ENCODE measurements at regions not wholly inside any gene's neighbourhood (a gene's known extent, or its start where the extent isn't known, plus 50 kb on each side); places are given as distances from the start of the nearest gene placed in this dataset.

DNA sequence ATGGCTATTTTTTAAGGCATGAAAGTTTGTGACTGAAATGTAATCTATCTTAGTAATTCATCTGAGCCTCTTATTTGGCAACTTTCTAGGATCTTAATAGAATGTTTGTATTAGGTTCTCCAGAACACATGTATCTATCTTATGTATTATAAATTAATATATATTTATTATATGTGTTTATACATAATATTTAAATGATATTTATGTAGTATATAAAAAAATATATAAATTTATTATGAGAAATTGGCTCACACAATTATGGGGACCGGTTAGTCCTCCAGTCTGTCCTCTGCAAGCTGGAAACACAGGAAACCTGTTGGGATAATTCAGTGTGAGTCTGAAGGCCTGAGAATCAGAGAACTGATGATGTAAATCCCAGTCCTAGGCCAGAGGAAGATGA is 155.7 kb downstream of the AMY1C start:
- WGBS: 79% methylated on average over 1 of the region's 1 CpG
- TF ChIP-seq TAF1 (conservative IDR thresholded peaks at IDR 0.05) (no peak), HNF4G (IDR thresholded peaks at IDR 0.05) (no peak)

DNA sequence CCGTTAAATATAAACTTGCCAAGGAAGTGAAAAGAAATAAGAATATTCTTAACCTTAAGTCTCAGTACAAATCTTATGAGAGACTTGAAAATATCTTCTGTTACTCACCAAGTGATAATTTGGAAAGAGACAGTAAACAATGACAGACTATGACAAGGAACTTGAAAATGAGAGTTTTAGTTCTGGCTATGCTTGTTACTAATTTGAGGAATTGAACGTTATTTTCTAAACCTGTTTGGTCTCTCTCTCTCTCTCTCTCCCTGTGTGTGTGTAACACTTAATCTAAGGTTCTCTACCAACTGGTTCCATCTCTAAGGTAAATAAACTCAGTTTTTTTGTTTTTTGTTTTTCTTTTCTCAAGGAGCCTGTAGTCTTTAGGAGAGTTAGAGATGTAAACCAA is 161.8 kb downstream of the AMY1C start:
- no peak overlapping the region for H3K9ac ChIP-seq (ENCODE audit: low read depth in 1 of 2, low read length in 2 of 2)
- 67% methylated on average over 2 of the region's 2 CpGs for WGBS
- no peaks in the 10 kb centered on the region for H3K36me3 ChIP-seq (ENCODE audit: control insufficient read depth in 4 of 4, insufficient read depth in 3 of 4, low read depth in 1 of 4, low read length in 3 of 4)
- no peak overlapping the region for H3K27ac ChIP-seq (ENCODE audit: low read depth in 1 of 2, low read length in 2 of 2)
- DNase-seq (ENCODE audit: low spot score): no peak
- no peaks in the 10 kb centered on the region for H3K9me3 ChIP-seq (ENCODE audit: control insufficient read depth in 4 of 4, low read length in 3 of 4)
- no peak for TF ChIP-seq GABPA (IDR thresholded peaks at IDR 0.05 in 1 of 2, conservative IDR thresholded peaks at IDR 0.05 in 1 of 2)
- TF ChIP-seq, protein P1, sequence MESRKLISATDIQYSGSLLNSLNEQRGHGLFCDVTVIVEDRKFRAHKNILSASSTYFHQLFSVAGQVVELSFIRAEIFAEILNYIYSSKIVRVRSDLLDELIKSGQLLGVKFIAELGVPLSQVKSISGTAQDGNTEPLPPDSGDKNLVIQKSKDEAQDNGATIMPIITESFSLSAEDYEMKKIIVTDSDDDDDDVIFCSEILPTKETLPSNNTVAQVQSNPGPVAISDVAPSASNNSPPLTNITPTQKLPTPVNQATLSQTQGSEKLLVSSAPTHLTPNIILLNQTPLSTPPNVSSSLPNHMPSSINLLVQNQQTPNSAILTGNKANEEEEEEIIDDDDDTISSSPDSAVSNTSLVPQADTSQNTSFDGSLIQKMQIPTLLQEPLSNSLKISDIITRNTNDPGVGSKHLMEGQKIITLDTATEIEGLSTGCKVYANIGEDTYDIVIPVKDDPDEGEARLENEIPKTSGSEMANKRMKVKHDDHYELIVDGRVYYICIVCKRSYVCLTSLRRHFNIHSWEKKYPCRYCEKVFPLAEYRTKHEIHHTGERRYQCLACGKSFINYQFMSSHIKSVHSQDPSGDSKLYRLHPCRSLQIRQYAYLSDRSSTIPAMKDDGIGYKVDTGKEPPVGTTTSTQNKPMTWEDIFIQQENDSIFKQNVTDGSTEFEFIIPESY (IDR thresholded peaks at IDR 0.05): no peak
- no peak for TF ChIP-seq NR2F2 (IDR thresholded peaks at IDR 0.05)
- TF ChIP-seq EGR1 (IDR thresholded peaks at IDR 0.05; ENCODE audit: low read depth in 2 of 2): no peak
- no peak for TF ChIP-seq YY1 (IDR thresholded peaks at IDR 0.05)
- no peak for TF ChIP-seq JUND (IDR thresholded peaks at IDR 0.05)
- no peak for TF ChIP-seq SP1 (IDR thresholded peaks at IDR 0.05)
- TF ChIP-seq FOXA1 (IDR thresholded peaks at IDR 0.05): no peak
- TF ChIP-seq RXRA (IDR thresholded peaks at IDR 0.05): no peak
- TF ChIP-seq, protein P2, sequence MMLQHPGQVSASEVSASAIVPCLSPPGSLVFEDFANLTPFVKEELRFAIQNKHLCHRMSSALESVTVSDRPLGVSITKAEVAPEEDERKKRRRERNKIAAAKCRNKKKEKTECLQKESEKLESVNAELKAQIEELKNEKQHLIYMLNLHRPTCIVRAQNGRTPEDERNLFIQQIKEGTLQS (IDR thresholded peaks at IDR 0.05): no peak
- TF ChIP-seq HNF4A (conservative IDR thresholded peaks at IDR 0.05): no peak
- no peak for TF ChIP-seq FOXA2 (IDR thresholded peaks at IDR 0.05)
- TF ChIP-seq RAD21 (IDR thresholded peaks at IDR 0.05): no peak
- TF ChIP-seq TAF1 (conservative IDR thresholded peaks at IDR 0.05): no peak
- no peak for TF ChIP-seq HNF4G (IDR thresholded peaks at IDR 0.05)
- TF ChIP-seq, protein P3, sequence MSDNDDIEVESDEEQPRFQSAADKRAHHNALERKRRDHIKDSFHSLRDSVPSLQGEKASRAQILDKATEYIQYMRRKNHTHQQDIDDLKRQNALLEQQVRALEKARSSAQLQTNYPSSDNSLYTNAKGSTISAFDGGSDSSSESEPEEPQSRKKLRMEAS (IDR thresholded peaks at IDR 0.05): no peak
- H3K27me3 ChIP-seq (ENCODE audit: control insufficient read depth in 4 of 4, insufficient read depth in 4 of 4, low read length in 3 of 4): no peaks in the 10 kb centered on the region
- no peak overlapping the region for H3K4me3 ChIP-seq (ENCODE audit: low read depth in 1 of 3, low read length in 3 of 3)
- no peaks in the 10 kb centered on the region for H3K4me1 ChIP-seq (ENCODE audit: control insufficient read depth in 4 of 4, insufficient read depth in 4 of 4, low read length in 3 of 4)

More for the DNA sequence above, 155.7 kb downstream of the AMY1C start:
- no peaks in the 10 kb centered on the region for H3K4me1 ChIP-seq (ENCODE audit: control insufficient read depth in 4 of 4, insufficient read depth in 4 of 4, low read length in 3 of 4)
- no peak overlapping the region for H3K9ac ChIP-seq (ENCODE audit: low read depth in 1 of 2, low read length in 2 of 2)
- no peaks in the 10 kb centered on the region for H3K27me3 ChIP-seq (ENCODE audit: control insufficient read depth in 4 of 4, insufficient read depth in 4 of 4, low read length in 3 of 4)
- no peak overlapping the region for H3K4me3 ChIP-seq (ENCODE audit: low read depth in 1 of 3, low read length in 3 of 3)
- H3K36me3 ChIP-seq (ENCODE audit: control insufficient read depth in 4 of 4, insufficient read depth in 3 of 4, low read depth in 1 of 4, low read length in 3 of 4): no peaks in the 10 kb centered on the region
- H3K9me3 ChIP-seq (ENCODE audit: control insufficient read depth in 4 of 4, low read length in 3 of 4): no peaks in the 10 kb centered on the region
- DNase-seq (ENCODE audit: low spot score): no peak
- H3K27ac ChIP-seq (ENCODE audit: low read depth in 1 of 2, low read length in 2 of 2): no peak overlapping the region

DNA sequence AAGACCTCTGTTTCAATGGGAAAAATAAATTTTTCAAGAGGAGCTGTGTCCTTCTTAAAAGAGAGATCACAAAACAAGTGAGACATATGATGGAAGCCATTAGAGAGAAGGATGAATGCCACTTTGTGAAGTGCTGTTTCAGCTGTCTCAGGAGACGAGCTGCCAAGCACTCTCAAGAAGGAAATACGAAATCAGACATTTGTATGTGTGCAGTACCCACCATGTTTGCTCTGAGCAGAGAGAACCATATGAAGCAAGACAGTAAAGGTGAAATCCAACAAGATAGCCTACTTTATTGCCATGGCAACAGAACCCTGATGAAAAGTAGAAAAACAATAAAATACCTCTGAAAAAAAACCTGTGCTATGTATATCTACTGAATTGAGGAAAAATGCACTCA is 168.1 kb downstream of the AMY1C start:
- Histone ChIP-seq H3K36me3 (ENCODE audit: control insufficient read depth in 4 of 4, insufficient read depth in 3 of 4, low read depth in 1 of 4, low read length in 3 of 4) (no peaks in the 10 kb centered on the region), H3K9ac (ENCODE audit: low read depth in 1 of 2, low read length in 2 of 2) (no peak overlapping the region), H3K4me3 (ENCODE audit: low read depth in 1 of 3, low read length in 3 of 3) (no peak overlapping the region), H3K27ac (ENCODE audit: low read depth in 1 of 2, low read length in 2 of 2) (no peak overlapping the region), H3K27me3 (ENCODE audit: control insufficient read depth in 4 of 4, insufficient read depth in 4 of 4, low read length in 3 of 4) (no peaks in the 10 kb centered on the region), H3K9me3 (ENCODE audit: control insufficient read depth in 4 of 4, low read length in 3 of 4) (no peaks in the 10 kb centered on the region), H3K4me1 (ENCODE audit: control insufficient read depth in 4 of 4, insufficient read depth in 4 of 4, low read length in 3 of 4) (no peaks in the 10 kb centered on the region)
- WGBS: 33% methylated on average over 2 of the region's 2 CpGs
- no peak for TF ChIP-seq HNF4A (conservative IDR thresholded peaks at IDR 0.05)
- no peak for TF ChIP-seq HNF4G (IDR thresholded peaks at IDR 0.05)
- no peak for TF ChIP-seq JUND (IDR thresholded peaks at IDR 0.05)
- TF ChIP-seq RAD21 (IDR thresholded peaks at IDR 0.05): no peak
- TF ChIP-seq FOXA1 (IDR thresholded peaks at IDR 0.05): no peak
- TF ChIP-seq SP1 (IDR thresholded peaks at IDR 0.05): no peak
- no peak for TF ChIP-seq FOXA2 (IDR thresholded peaks at IDR 0.05)
- TF ChIP-seq, protein P4, sequence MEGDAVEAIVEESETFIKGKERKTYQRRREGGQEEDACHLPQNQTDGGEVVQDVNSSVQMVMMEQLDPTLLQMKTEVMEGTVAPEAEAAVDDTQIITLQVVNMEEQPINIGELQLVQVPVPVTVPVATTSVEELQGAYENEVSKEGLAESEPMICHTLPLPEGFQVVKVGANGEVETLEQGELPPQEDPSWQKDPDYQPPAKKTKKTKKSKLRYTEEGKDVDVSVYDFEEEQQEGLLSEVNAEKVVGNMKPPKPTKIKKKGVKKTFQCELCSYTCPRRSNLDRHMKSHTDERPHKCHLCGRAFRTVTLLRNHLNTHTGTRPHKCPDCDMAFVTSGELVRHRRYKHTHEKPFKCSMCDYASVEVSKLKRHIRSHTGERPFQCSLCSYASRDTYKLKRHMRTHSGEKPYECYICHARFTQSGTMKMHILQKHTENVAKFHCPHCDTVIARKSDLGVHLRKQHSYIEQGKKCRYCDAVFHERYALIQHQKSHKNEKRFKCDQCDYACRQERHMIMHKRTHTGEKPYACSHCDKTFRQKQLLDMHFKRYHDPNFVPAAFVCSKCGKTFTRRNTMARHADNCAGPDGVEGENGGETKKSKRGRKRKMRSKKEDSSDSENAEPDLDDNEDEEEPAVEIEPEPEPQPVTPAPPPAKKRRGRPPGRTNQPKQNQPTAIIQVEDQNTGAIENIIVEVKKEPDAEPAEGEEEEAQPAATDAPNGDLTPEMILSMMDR (IDR thresholded peaks at IDR 0.05; ENCODE audit: low read depth, low read length, missing input control): no peak
- TF ChIP-seq EGR1 (IDR thresholded peaks at IDR 0.05; ENCODE audit: low read depth in 2 of 2): no peak
- TF ChIP-seq, protein P1 (IDR thresholded peaks at IDR 0.05): no peak
- DNase-seq (ENCODE audit: low spot score): no peak

Measured in liver (tissue), 8 donors.